H1 (cell line): ENCODE measurements at regions not wholly inside any gene's neighbourhood (a gene's known extent, or its start where the extent isn't known, plus 50 kb on each side); places are given as distances from the start of the nearest gene placed in this dataset.

Experiments used
- CTCF ChIA-PET: fragments of 300-600 bp; sonication (Branson Sonifier 250); formaldehyde crosslinking; loops from one replicate; lab custom pipeline; 2021; ENCODE audit not compliant: partially characterized antibody; lab: Charles Lee
- POLR2A ChIA-PET: fragments of 300-600 bp; sonication (Branson Sonifier 250); formaldehyde crosslinking; loops from one replicate; lab custom pipeline; 2021; ENCODE audit warnings: inconsistent platforms; ENCODE audit not compliant: partially characterized antibody; lab: Charles Lee
- DNase-seq, 2 experiments: peaks; one replicate each; pipeline versions ENCODE4 v3.0.0 to v3.0.0-alpha.2; 2010 to 2022; ENCODE audit warnings: low spot score in 2 of 2, low read depth in 1 of 2, mixed read lengths in 1 of 2
- FAIRE-seq: peaks from 2 replicates; lab custom pipeline; 2011; peaks lifted over from hg19 to GRCh38; lab: Jason Lieb, UNC
- H2AFZ ChIP-seq: 2 replicates; pipeline ENCODE4 v1.8.1; 2012; ENCODE audit warnings: low read length, inconsistent platforms
- H2AK5ac ChIP-seq: 2 replicates; pipeline ENCODE4 v1.6.1; 2013; ENCODE audit warnings: low read depth, low read length
- H2BK120ac ChIP-seq: replicated peaks from 2 replicates; pipeline ENCODE3; 2013; ENCODE audit warnings: low read depth, low read length, inconsistent platforms
- H2BK12ac ChIP-seq: 2 replicates; pipeline ENCODE4 v1.6.1; 2013; ENCODE audit warnings: low read depth, low read length
- H2BK15ac ChIP-seq: 2 replicates; pipeline ENCODE4 v1.6.1; 2013; ENCODE audit warnings: low read length
- H2BK20ac ChIP-seq: 2 replicates; pipeline ENCODE4 v1.6.1; 2013; ENCODE audit warnings: low read length
- H2BK5ac ChIP-seq: 2 replicates; pipeline ENCODE4 v1.6.1; 2013; ENCODE audit warnings: low read depth, low read length
- H3K14ac ChIP-seq: 2 replicates; pipeline ENCODE4 v1.6.1; 2013; ENCODE audit warnings: inconsistent platforms; ENCODE audit not compliant: insufficient read length
- H3K18ac ChIP-seq: 2 replicates; pipeline ENCODE4 v1.6.1; 2013; ENCODE audit warnings: low read length; ENCODE audit errors: extremely low read depth
- H3K23ac ChIP-seq: 2 replicates; pipeline ENCODE4 v1.6.1; 2013; ENCODE audit warnings: inconsistent platforms; ENCODE audit not compliant: insufficient read length
- H3K23me2 ChIP-seq: 2 replicates; pipeline ENCODE4 v1.6.1; 2013; ENCODE audit warnings: low read depth, low read length
- H3K27ac ChIP-seq: 2 replicates; pipeline ENCODE4 v1.6.1; 2011; ENCODE audit warnings: low read depth, low read length, inconsistent platforms
- H3K27me3 ChIP-seq, 4 experiments: replicated peaks in 1 of 4; 1 replicate in 1 of 4; 2 replicates in 3 of 4; pipeline versions ENCODE4 v1.6.1 to v1.8.1; 2011 to 2013; ENCODE audit warnings: low read length in 3 of 4, mild to moderate bottlenecking in 3 of 4, inconsistent platforms in 2 of 4, mixed read lengths in 2 of 4, moderate library complexity in 1 of 4; ENCODE audit not compliant: control insufficient read depth in 3 of 4, insufficient read depth in 3 of 4; ENCODE audit errors: extremely low read depth in 1 of 4
- H3K36me3 ChIP-seq, 4 experiments: 2 replicates each; pipeline versions ENCODE4 v1.6.1 to v1.8.1; 2011 to 2013; ENCODE audit warnings: mild to moderate bottlenecking in 4 of 4, low read length in 3 of 4, moderate library complexity in 2 of 4, control low read depth in 1 of 4, inconsistent platforms in 1 of 4; ENCODE audit not compliant: insufficient read depth in 4 of 4, control insufficient read depth in 2 of 4
- H3K4ac ChIP-seq: replicated peaks from 2 replicates; pipeline ENCODE3; 2013; ENCODE audit warnings: low read length, low read depth, mixed read lengths, inconsistent platforms; ENCODE audit not compliant: insufficient read length
- H3K4me1 ChIP-seq, 4 experiments: replicated peaks in 1 of 4; 1 replicate in 1 of 4; 2 replicates in 3 of 4; pipeline versions ENCODE4 v1.6.1 to v1.8.1; 2011 to 2013; ENCODE audit warnings: low read length in 3 of 4, inconsistent platforms in 2 of 4, mixed read lengths in 1 of 4; ENCODE audit not compliant: insufficient read depth in 4 of 4, control insufficient read depth in 3 of 4
- H3K4me2 ChIP-seq, 2 experiments: 2 replicates each; pipeline versions ENCODE4 v1.6.1 to v1.8.1; 2011 to 2013; ENCODE audit warnings: low read depth in 2 of 2, low read length in 2 of 2, control low read depth in 1 of 2, inconsistent platforms in 1 of 2, mild to moderate bottlenecking in 1 of 2; ENCODE audit not compliant: insufficient read depth in 1 of 2
- H3K4me3 ChIP-seq, 4 experiments: fragments of 200-600, 300-600 bp in 1 of 4; sonication (generic), shearing (Covaris generic), sonication (Bioruptor Twin) in 1 of 4; 2 replicates each; pipeline versions ENCODE4 v1.5.1 to v1.8.1; 2011 to 2016; ENCODE audit warnings: low read length in 4 of 4, low read depth in 3 of 4, control low read depth in 2 of 4, inconsistent platforms in 2 of 4, mild to moderate bottlenecking in 2 of 4, mixed read lengths in 1 of 4, moderate library complexity in 1 of 4; ENCODE audit not compliant: insufficient read depth in 2 of 4; ENCODE audit errors: extremely low read depth in 1 of 4
- H3K56ac ChIP-seq: replicated peaks from 2 replicates; pipeline ENCODE3; 2013; ENCODE audit warnings: low read depth, mild to moderate bottlenecking, mixed read lengths, low read length, inconsistent platforms; ENCODE audit not compliant: insufficient read length
- H3K79me1 ChIP-seq: 2 replicates; pipeline ENCODE4 v1.6.1; 2013; ENCODE audit warnings: low read depth, low read length, control low read depth
- H3K79me2 ChIP-seq, 2 experiments: 2 replicates each; pipeline versions ENCODE4 v1.6.1 to v1.8.1; 2012 to 2013; ENCODE audit warnings: low read length in 2 of 2, mild to moderate bottlenecking in 2 of 2, inconsistent platforms in 1 of 2; ENCODE audit not compliant: insufficient read depth in 2 of 2, control insufficient read depth in 1 of 2
- H3K9ac ChIP-seq, 4 experiments: replicated peaks in 1 of 4; 1 replicate in 1 of 4; 2 replicates in 3 of 4; pipeline versions ENCODE4 v1.6.1 to v1.8.1; 2011 to 2013; ENCODE audit warnings: low read depth in 3 of 4, low read length in 3 of 4, control low read depth in 2 of 4, mild to moderate bottlenecking in 2 of 4, moderate library complexity in 2 of 4, inconsistent platforms in 1 of 4; ENCODE audit errors: extremely low read depth in 1 of 4
- H3K9me3 ChIP-seq, 2 experiments: 2 replicates each; pipeline versions ENCODE4 v1.6.1 to v1.8.1; 2012 to 2013; ENCODE audit warnings: mild to moderate bottlenecking in 2 of 2, moderate library complexity in 2 of 2, control low read depth in 1 of 2, inconsistent platforms in 1 of 2, low read depth in 1 of 2, low read length in 1 of 2, mixed read lengths in 1 of 2; ENCODE audit not compliant: insufficient read depth in 2 of 2
- H4K20me1 ChIP-seq, 2 experiments: replicated peaks in 1 of 2; 2 replicates each; pipeline versions ENCODE3 to v1.8.1; 2011 to 2013; ENCODE audit warnings: inconsistent platforms in 2 of 2, low read length in 2 of 2, mild to moderate bottlenecking in 1 of 2; ENCODE audit not compliant: insufficient read depth in 2 of 2, control insufficient read depth in 1 of 2
- H4K5ac ChIP-seq: 2 replicates; pipeline ENCODE4 v1.6.1; 2013; ENCODE audit warnings: low read length, low read depth, mixed read lengths, inconsistent platforms; ENCODE audit not compliant: insufficient read length
- H4K8ac ChIP-seq: 2 replicates; pipeline ENCODE4 v1.8.0; 2013; ENCODE audit warnings: mild to moderate bottlenecking, moderate library complexity, low read length, inconsistent platforms; ENCODE audit not compliant: insufficient read depth; ENCODE audit errors: extremely low read depth
- H4K91ac ChIP-seq: replicated peaks from 2 replicates; pipeline ENCODE3; 2013; ENCODE audit warnings: low read length, mixed read lengths, inconsistent platforms; ENCODE audit not compliant: insufficient read length
- BCL11A ChIP-seq, 2 experiments: IDR thresholded peaks; one replicate each; pipeline ENCODE4 v1.6.1; 2011; ENCODE audit warnings: low read depth in 2 of 2, low read length in 2 of 2, mild to moderate bottlenecking in 2 of 2
- CHD2 ChIP-seq: IDR thresholded peaks from 2 replicates; pipeline ENCODE4 v1.6.1; 2012; ENCODE audit warnings: low read length, improper control_type of control experiment
- EP300 ChIP-seq, 2 experiments: IDR thresholded peaks; 1 replicate in 1 of 2; 2 replicates in 1 of 2; pipeline ENCODE4 v1.6.1; 2011 to 2012; ENCODE audit warnings: low read depth in 2 of 2, low read length in 2 of 2, mild to moderate bottlenecking in 2 of 2, borderline replicate concordance in 1 of 2, inconsistent platforms in 1 of 2, moderate library complexity in 1 of 2
- EZH2 ChIP-seq: fragments of 200-600 bp; sonication (generic); IDR thresholded peaks from 2 replicates; pipeline ENCODE4 v1.7.1; 2012; ENCODE audit warnings: low read depth, mild to moderate bottlenecking, moderate library complexity, low read length, inconsistent platforms; ENCODE audit not compliant: severe bottlenecking
- FOSL1 ChIP-seq: IDR thresholded peaks from 2 replicates; pipeline ENCODE4 v1.6.1; 2011; ENCODE audit warnings: mild to moderate bottlenecking, low read depth, low read length, moderate library complexity; ENCODE audit not compliant: insufficient read depth
- HDAC6 ChIP-seq: IDR thresholded peaks from one replicate; pipeline ENCODE4 v1.7.1; 2012; ENCODE audit warnings: low read depth, mild to moderate bottlenecking, inconsistent platforms, low read length, moderate library complexity
- KDM4A ChIP-seq: IDR thresholded peaks from one replicate; pipeline ENCODE4 v1.7.1; 2012; ENCODE audit warnings: low read depth, mild to moderate bottlenecking, moderate library complexity, low read length, inconsistent platforms; ENCODE audit not compliant: severe bottlenecking
- MAFK ChIP-seq: IDR thresholded peaks from 2 replicates; pipeline ENCODE4 v1.6.1; 2012; ENCODE audit warnings: low read depth, mild to moderate bottlenecking, improper control_type of control experiment, low read length
- POLR2AphosphoS5 ChIP-seq: IDR thresholded peaks from 2 replicates; pipeline ENCODE4 v1.6.1; 2011; ENCODE audit warnings: low read depth, low read length
- RBBP5 ChIP-seq: IDR thresholded peaks from 2 replicates; pipeline ENCODE4 v1.7.1; 2012; ENCODE audit warnings: low read depth, mild to moderate bottlenecking, inconsistent platforms, low read length, moderate library complexity, borderline replicate concordance
- SIX5 ChIP-seq: IDR thresholded peaks from 2 replicates; pipeline ENCODE4 v1.6.1; 2011; ENCODE audit warnings: mild to moderate bottlenecking, low read depth, low read length
- SP1 ChIP-seq: IDR thresholded peaks from 2 replicates; pipeline ENCODE4 v1.6.1; 2011; ENCODE audit warnings: low read depth, low read length
- TAF1 ChIP-seq: IDR thresholded peaks from 2 replicates; pipeline ENCODE4 v1.6.1; 2011; ENCODE audit warnings: mild to moderate bottlenecking, low read depth, low read length
- TBP ChIP-seq: IDR thresholded peaks from 2 replicates; pipeline ENCODE4 v1.6.1; 2011; ENCODE audit warnings: low read depth, low read length, improper control_type of control experiment
- YY1 ChIP-seq: IDR thresholded peaks from 2 replicates; pipeline ENCODE4 v1.6.1; 2011; ENCODE audit warnings: low read depth, mild to moderate bottlenecking, low read length
- whole genome bisulfite sequencing, 2 experiments: shearing (Covaris generic) in 1 of 2; methylation state at CpG; one replicate each; pipeline versions ENCODE4 v1.1.6 to v1.1.7; 2013 to 2015; ENCODE audit warnings: low lambda C conversion rate in 2 of 2, mixed read lengths in 2 of 2, inconsistent platforms in 1 of 2, low coverage in 1 of 2, missing lambda C conversion rate in 1 of 2; ENCODE audit not compliant: insufficient replicate concordance in 2 of 2, insufficient coverage in 1 of 2, insufficient read length in 1 of 2; ENCODE audit errors: extremely low coverage in 1 of 2, missing lambda C conversion rate in 1 of 2; 5-methylcytosine and 5-hydroxymethylcytosine counted together
- TF ChIP-seq, protein P1 (sequence below): IDR thresholded peaks from 2 replicates; pipeline ENCODE4 v1.6.1; 2012; ENCODE audit warnings: inconsistent platforms

DNA sequence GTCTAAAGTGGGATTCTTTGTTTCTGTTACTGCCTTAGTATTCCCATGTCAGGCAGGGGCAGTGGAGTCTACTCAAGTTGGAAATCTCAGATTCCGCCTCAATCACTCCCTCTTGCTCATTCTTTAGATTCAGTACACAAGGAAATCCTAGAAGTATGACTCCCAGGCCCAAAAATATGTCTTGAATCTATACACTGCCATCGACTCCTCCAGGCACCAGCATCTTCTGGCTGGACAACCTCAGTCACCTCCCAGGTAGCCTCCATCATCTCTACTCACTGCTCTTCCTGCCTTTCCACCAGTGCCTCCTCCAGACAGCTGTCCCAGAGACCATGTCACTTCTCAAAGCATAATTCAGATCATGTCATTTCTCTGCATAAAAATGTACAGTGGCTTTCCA, 329.9 kb downstream of the CDC5L start:
- H2BK5ac ChIP-seq, result no peak overlapping the region
- TF ChIP-seq EP300 (IDR thresholded peaks at IDR 0.05; ENCODE audit: borderline replicate concordance in 1 of 2, low read depth in 2 of 2, low read length in 2 of 2) (no peak), KDM4A (no peak), MAFK (no peak), SP1 (no peak), EZH2 (no peak), YY1 (no peak), FOSL1 (no peak), POLR2AphosphoS5 (no peak), BCL11A (IDR thresholded peaks at IDR 0.05; ENCODE audit: low read depth in 2 of 2, low read length in 2 of 2) (no peak), SIX5 (no peak), TBP (no peak), CHD2 (no peak), HDAC6 (no peak), TAF1 (no peak), RBBP5 (no peak)
- TF ChIP-seq, protein P1, sequence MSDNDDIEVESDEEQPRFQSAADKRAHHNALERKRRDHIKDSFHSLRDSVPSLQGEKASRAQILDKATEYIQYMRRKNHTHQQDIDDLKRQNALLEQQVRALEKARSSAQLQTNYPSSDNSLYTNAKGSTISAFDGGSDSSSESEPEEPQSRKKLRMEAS, result no peak
- TF ChIP-seq, all 59 proteins: peak for 0
- Histone ChIP-seq H3K18ac (no peak overlapping the region), H3K79me1 (no peaks in the 10 kb centered on the region), H3K56ac (no peak overlapping the region), H2BK15ac (no peak overlapping the region), H3K9me3 (no peaks in the 10 kb centered on the region), H3K23ac (no peak overlapping the region), H2BK12ac (no peak overlapping the region), H3K14ac (no peak overlapping the region), H3K4me3 (no peak overlapping the region), H3K4me2 (no peak overlapping the region), H3K27ac (no peak overlapping the region), H3K23me2 (no peaks in the 10 kb centered on the region), H3K79me2 (no peaks in the 10 kb centered on the region), H2BK20ac (no peak overlapping the region), H2BK120ac (no peak overlapping the region), H3K9ac (no peak overlapping the region), H2AFZ (no peak overlapping the region), H3K4ac (no peak overlapping the region), H4K91ac (no peak overlapping the region), H4K5ac (no peak overlapping the region), H4K8ac (no peak overlapping the region), H4K20me1 (no peaks in the 10 kb centered on the region), H3K4me1 (peaks cover 0 to under 1% (median 0%) of the 10 kb centered on the region in 4 experiments; a peak in 2 of 7 replicates), H3K36me3 (no peaks in the 10 kb centered on the region), H2AK5ac (no peak overlapping the region), H3K27me3 (no peaks in the 10 kb centered on the region)
- ChIA-PET CTCF (no interaction called here), POLR2A (no interaction called here)
- DNase-seq (no peak), FAIRE-seq (no peak)
- 91% methylated on average over 2 of the region's 2 CpGs; no CpG with 5 or more reads in 1 of the 2 experiments for WGBS, 2 experiments
